Activated CD8-positive, alpha-beta T cell treated with anti-CD3 and anti-CD28 coated beads for 36 hours (primary cell): ENCODE measurements at regions not wholly inside any gene's neighbourhood (a gene's known extent, or its start where the extent isn't known, plus 50 kb on each side); places are given as distances from the start of the nearest gene placed in this dataset.

Source experiments
- ATAC-seq: fragments of 200-7000 bp; cut with Tn5 transposase; one replicate; pipeline ENCODE4 v1.10.0; 2021; ENCODE audit warnings: mild to moderate bottlenecking, moderate library complexity
- CTCF ChIA-PET: fragments of 350-600 bp; sonication (Branson Sonifier 250); formaldehyde crosslinking; loops from one replicate; lab custom pipeline; 2021; ENCODE audit warnings: antibody characterized with exemption; lab: Charles Lee
- POLR2A ChIA-PET: fragments of 350-600 bp; sonication (Branson Sonifier 250); formaldehyde crosslinking; loops from one replicate; lab custom pipeline; 2021; ENCODE audit warnings: antibody characterized with exemption; lab: Charles Lee
- DNase-seq: peaks from one replicate; pipeline ENCODE4 v3.0.0-alpha.2; 2020
- H3K27ac Mint-ChIP-seq: one replicate; pipeline ENCODE4 v1.8.0; 2021; ENCODE audit warnings: mild to moderate bottlenecking, mixed read lengths
- H3K27me3 Mint-ChIP-seq: one replicate; pipeline ENCODE4 v1.8.0; 2021; ENCODE audit warnings: mixed read lengths
- H3K36me3 Mint-ChIP-seq: one replicate; pipeline ENCODE4 v1.8.0; 2021; ENCODE audit warnings: low read depth, mixed read lengths
- H3K4me1 Mint-ChIP-seq: one replicate; pipeline ENCODE4 v1.8.0; 2021; ENCODE audit warnings: low read depth, mixed read lengths
- H3K4me3 Mint-ChIP-seq: one replicate; pipeline ENCODE4 v1.8.0; 2021; ENCODE audit warnings: mild to moderate bottlenecking, moderate library complexity, mixed read lengths
- H3K9me3 Mint-ChIP-seq: one replicate; pipeline ENCODE4 v1.8.0; 2021; ENCODE audit warnings: mixed read lengths
- intact Hi-C: fragments of 100-400 bp; cut with micrococcal nuclease; formaldehyde crosslinking; loops from one replicate; pipeline ENCODE4 v1.10.0; 2022
- TF ChIP-seq, protein P1 (sequence below): fragments of 200-600 bp; IDR thresholded peaks from one replicate; pipeline ENCODE4 v1.8.0; 2022; ENCODE audit warnings: antibody characterized with exemption, mild to moderate bottlenecking

DNA sequence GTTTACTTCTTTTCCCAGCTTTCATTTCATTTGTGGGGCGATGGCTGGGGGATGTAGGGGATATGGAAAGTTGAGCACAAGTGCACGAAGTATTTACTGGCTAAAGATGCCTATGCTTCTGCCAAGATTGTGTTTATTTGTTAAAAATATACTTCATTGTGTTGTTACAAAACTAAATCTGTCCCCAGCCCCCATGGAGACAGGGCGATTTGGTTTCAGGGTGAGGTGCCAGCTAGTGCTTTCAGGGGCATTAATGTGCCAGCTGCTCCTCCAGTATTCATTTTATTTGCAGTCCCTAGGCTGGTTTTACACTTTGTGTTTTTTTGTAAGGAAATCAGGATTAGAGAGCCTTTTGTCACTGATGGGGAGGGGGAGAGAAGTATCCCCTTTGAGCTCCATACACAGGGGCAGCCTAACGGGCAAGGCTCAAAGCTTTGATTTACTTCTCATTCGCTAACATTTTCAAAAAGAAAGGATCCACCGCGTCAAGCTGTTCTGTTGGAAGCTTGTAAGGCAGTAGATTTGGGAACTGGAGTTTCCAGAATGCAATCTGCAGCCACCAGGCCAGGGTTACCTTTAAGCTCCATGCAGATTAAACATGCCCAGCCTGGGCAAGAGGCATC is 198.7 kb upstream of the PLEKHG7 start:
- TF ChIP-seq, protein P1, sequence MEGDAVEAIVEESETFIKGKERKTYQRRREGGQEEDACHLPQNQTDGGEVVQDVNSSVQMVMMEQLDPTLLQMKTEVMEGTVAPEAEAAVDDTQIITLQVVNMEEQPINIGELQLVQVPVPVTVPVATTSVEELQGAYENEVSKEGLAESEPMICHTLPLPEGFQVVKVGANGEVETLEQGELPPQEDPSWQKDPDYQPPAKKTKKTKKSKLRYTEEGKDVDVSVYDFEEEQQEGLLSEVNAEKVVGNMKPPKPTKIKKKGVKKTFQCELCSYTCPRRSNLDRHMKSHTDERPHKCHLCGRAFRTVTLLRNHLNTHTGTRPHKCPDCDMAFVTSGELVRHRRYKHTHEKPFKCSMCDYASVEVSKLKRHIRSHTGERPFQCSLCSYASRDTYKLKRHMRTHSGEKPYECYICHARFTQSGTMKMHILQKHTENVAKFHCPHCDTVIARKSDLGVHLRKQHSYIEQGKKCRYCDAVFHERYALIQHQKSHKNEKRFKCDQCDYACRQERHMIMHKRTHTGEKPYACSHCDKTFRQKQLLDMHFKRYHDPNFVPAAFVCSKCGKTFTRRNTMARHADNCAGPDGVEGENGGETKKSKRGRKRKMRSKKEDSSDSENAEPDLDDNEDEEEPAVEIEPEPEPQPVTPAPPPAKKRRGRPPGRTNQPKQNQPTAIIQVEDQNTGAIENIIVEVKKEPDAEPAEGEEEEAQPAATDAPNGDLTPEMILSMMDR: no peak
- no peak for DNase-seq
- no peaks in the 10 kb centered on the region for H3K27me3 Mint-ChIP-seq
- ATAC-seq: no peak
- H3K36me3 Mint-ChIP-seq: peaks cover 4% of the 10 kb centered on the region
- H3K27ac Mint-ChIP-seq: peak overlapping the region; percentile 88
- no peak overlapping the region for H3K4me3 Mint-ChIP-seq
- H3K9me3 Mint-ChIP-seq: peaks cover 6% of the 10 kb centered on the region
- ChIA-PET CTCF (interaction anchor here (0.6 to 8.8 kb wide), 10 partner anchors 9 to 473 kb away, joined by 3 to 62 read pairs (median 8); no protein-coding TSS in a partner anchor), POLR2A (interaction anchor here (0.7 to 3.0 kb wide), 4 partner anchors 10 to 359 kb away, joined by 3 to 14 read pairs (median 8); partner anchors contain the start of gene BTG1)
- intact Hi-C loops: loop anchor here (5.0 kb wide), 1 partner anchor 48 kb away; no protein-coding TSS in a partner anchor
- H3K4me1 Mint-ChIP-seq: peaks cover 53% of the 10 kb centered on the region

DNA sequence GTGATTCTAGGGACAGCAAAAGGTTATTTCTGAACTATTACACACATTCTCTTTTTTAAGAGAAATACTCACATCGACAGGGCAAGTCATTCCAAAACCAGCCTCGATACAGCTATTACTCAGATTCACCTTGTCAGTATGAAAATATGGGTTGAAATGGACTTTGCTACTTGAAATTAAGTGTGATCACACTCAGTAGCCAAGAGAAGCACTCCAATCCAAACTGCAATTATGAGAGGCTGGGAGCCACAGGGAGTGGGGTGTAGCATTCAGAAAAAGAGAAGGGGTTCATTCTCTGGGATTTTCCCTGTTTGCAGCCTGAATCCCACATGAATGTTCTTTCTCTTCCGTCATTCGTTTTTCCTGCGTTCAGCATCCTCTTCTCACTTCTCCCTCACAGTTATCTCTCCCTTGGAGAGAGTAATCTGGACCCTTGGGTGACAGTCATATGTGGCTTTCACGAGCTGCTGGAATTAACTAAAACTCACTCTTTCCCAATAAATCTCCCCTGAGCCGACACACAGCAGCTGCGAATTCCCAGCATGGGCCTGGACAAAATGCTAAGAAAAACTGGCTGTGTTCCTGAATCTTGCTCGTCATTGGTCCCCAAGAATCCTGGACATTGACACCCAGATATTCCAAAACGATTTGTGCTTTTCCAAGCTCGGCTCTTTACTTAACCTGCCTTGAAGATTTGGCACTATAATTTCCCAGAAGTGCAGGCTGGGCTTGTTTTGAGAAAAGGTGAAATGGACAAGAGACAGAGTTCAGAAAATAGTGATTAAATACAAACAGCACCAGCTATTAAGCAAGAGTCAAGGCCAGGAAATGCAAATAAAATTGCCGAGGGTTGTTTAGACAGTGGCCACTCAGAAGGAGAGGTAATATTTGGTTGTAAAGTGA is 199.5 kb upstream of the PLEKHG7 start:
- POLR2A ChIA-PET: interaction anchor here (0.6 to 3.0 kb wide), 5 partner anchors 37 to 358 kb away, joined by 3 to 14 read pairs (median 4); partner anchors contain the start of gene BTG1

DNA sequence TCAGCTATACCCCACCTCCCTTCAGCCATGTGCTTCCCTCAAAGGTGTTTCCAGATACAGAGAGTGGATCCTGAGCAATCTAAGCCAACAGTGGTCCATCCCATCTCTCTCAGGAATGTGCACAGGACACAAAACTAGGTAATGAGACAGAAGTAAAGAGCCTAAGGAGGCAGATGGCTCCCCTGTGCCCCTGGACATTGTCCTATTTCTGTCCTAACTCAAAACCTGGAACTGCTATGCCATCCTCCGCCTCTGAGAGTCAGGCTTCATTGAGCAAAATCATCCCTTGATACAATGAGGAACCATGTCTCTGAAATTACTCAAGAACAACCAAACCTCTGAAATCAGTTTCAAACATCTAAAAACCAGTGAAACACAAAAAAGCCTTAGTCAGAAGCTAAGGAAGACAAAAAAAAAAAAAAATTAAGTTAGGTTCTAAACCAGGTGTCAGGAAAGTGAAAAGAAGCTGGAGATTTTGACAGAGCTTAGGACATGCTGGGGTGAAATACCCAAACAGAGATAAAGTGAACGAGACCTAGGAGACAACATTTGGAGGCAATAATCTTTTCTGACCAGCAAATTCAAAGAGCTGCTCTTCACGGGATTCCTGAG is 200.3 kb upstream of the PLEKHG7 start:
- TF ChIP-seq, protein P1: peak; percentile 59
- Mint-ChIP-seq H3K4me1 (peaks cover 53% of the 10 kb centered on the region), H3K9me3 (peaks cover 4% of the 10 kb centered on the region), H3K36me3 (peaks cover 4% of the 10 kb centered on the region), H3K27me3 (no peaks in the 10 kb centered on the region), H3K4me3 (peak overlapping the region; percentile 28), H3K27ac (peak overlapping the region; percentile 88)
- ChIA-PET POLR2A (interaction anchor here (0.6 to 3.0 kb wide), 4 partner anchors 13 to 357 kb away, joined by 3 to 14 read pairs (median 4); partner anchors contain the start of gene BTG1), CTCF (interaction anchor here (0.6 to 8.8 kb wide), 17 partner anchors 8 to 99 kb away, joined by 3 to 62 read pairs (median 4); no protein-coding TSS in a partner anchor)
- intact Hi-C loops: loop anchor here (5.0 kb wide), 1 partner anchor 50 kb away; no protein-coding TSS in a partner anchor
- DNase-seq (peak; percentile 54), ATAC-seq (peak; percentile 55)

More for the DNA sequence above, 199.5 kb upstream of the PLEKHG7 start:
- H3K36me3 Mint-ChIP-seq: peaks cover 4% of the 10 kb centered on the region
- peaks cover 4% of the 10 kb centered on the region for H3K9me3 Mint-ChIP-seq
- no peaks in the 10 kb centered on the region for H3K27me3 Mint-ChIP-seq
- ATAC-seq (peak; percentile 67), DNase-seq (peak; percentile 74)
- CTCF ChIA-PET: interaction anchor here (0.6 to 8.8 kb wide), 17 partner anchors 9 to 100 kb away, joined by 3 to 62 read pairs (median 4); no protein-coding TSS in a partner anchor
- peak overlapping the region; percentile 28 for H3K4me3 Mint-ChIP-seq
- H3K4me1 Mint-ChIP-seq: peaks cover 53% of the 10 kb centered on the region
- TF ChIP-seq, protein P1: no peak
- peak overlapping the region; percentile 88 for H3K27ac Mint-ChIP-seq
- intact Hi-C loops: loop anchor here (5.0 kb wide), 1 partner anchor 49 kb away; no protein-coding TSS in a partner anchor

DNA sequence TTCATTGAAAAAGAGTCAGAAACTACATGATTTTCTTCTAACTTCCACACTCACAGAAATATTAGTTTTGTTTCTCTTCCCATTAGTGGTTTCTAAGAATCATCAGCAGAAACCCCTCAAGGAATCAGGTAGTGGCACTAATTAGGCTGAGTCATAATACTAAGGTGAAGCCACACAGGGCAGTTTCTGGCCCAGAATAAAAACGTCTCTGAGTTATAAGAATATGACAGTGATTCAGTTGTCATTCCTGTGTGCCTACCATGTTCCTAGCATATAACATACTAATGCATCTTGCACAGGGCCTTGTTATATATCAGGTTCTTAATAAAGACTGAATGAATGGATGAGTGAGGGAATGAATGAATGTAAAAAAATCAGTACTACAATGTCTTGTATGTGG is 206.0 kb upstream of the PLEKHG7 start:
- ATAC-seq (peak; percentile 40), DNase-seq (no peak)
- peaks cover 33% of the 10 kb centered on the region for H3K4me1 Mint-ChIP-seq
- intact Hi-C loops: no loop called here
- H3K4me3 Mint-ChIP-seq: no peak overlapping the region
- peaks cover 5% of the 10 kb centered on the region for H3K36me3 Mint-ChIP-seq
- TF ChIP-seq, protein P1: no peak
- H3K27ac Mint-ChIP-seq: no peak overlapping the region
- no peaks in the 10 kb centered on the region for H3K27me3 Mint-ChIP-seq
- POLR2A ChIA-PET: no interaction called here
- H3K9me3 Mint-ChIP-seq: peaks cover 6% of the 10 kb centered on the region
- CTCF ChIA-PET: no interaction called here
